SU-DHL-6 (cell line): ENCODE measurements at regions not wholly inside any gene's neighbourhood (a gene's known extent, or its start where the extent isn't known, plus 50 kb on each side); places are given as distances from the start of the nearest gene placed in this dataset.

ENCODE experiments used
- H2AFZ ChIP-seq: fragments of 200-600 bp; sonication (generic); 2 replicates; pipeline ENCODE4 v1.6.1; 2014; ENCODE audit warnings: low read depth, mild to moderate bottlenecking, moderate library complexity, mixed read lengths, antibody characterized with exemption, low read length; ENCODE audit not compliant: severe bottlenecking
- H3F3A ChIP-seq: fragments of 200-600 bp; shearing (Covaris generic); 2 replicates; pipeline ENCODE4 v1.6.0; 2016; ENCODE audit warnings: antibody characterized with exemption, mild to moderate bottlenecking; ENCODE audit not compliant: insufficient read depth
- H3K27ac ChIP-seq: fragments of 200-600 bp; sonication (generic); 2 replicates; pipeline ENCODE4 v1.5.1; 2016; ENCODE audit warnings: low read depth, mild to moderate bottlenecking, low read length, moderate library complexity, mixed read lengths
- H3K27me3 ChIP-seq: fragments of 200-600 bp; sonication (generic), shearing (Covaris generic); 2 replicates; pipeline ENCODE4 v1.6.0; 2014; ENCODE audit warnings: mild to moderate bottlenecking, low read length
- H3K36me3 ChIP-seq: fragments of 200-600 bp; sonication (generic); 2 replicates; pipeline ENCODE4 v1.6.1; 2014; ENCODE audit warnings: mild to moderate bottlenecking, low read length, mixed read lengths
- H3K4me2 ChIP-seq: fragments of 300-600, 200-600 bp; shearing (Covaris generic), sonication (generic); 2 replicates; pipeline ENCODE4 v1.6.0; 2014; ENCODE audit warnings: low read length, low read depth, mild to moderate bottlenecking; ENCODE audit not compliant: poor library complexity, severe bottlenecking
- H3K4me3 ChIP-seq: fragments of 200-600 bp; sonication (generic); 2 replicates; pipeline ENCODE4 v1.5.1; 2014; ENCODE audit warnings: antibody characterized with exemption, low read length, mild to moderate bottlenecking, mixed read lengths; ENCODE audit not compliant: insufficient read depth, poor library complexity, severe bottlenecking
- H3K79me2 ChIP-seq: fragments of 200-600 bp; sonication (generic); 2 replicates; pipeline ENCODE4 v1.6.1; 2014; ENCODE audit warnings: mild to moderate bottlenecking, low read length, moderate library complexity; ENCODE audit not compliant: insufficient read depth
- H3K9ac ChIP-seq: fragments of 200-600 bp; sonication (generic); 2 replicates; pipeline ENCODE4 v1.7.0; 2014; ENCODE audit warnings: mild to moderate bottlenecking, low read length
- H3K9me2 ChIP-seq: fragments of 200-600 bp; sonication (generic); replicated peaks from 2 replicates; pipeline ENCODE4 v1.6.1; 2014; ENCODE audit warnings: low read length; ENCODE audit not compliant: insufficient read depth
- H3K9me3 ChIP-seq: fragments of 200-600 bp; sonication (generic); 2 replicates; pipeline ENCODE4 v1.6.1; 2014; ENCODE audit warnings: low read length, mixed read lengths; ENCODE audit not compliant: insufficient read depth
- H4K20me1 ChIP-seq: fragments of 200-600 bp; sonication (generic); 2 replicates; pipeline ENCODE4 v1.6.1; 2014; ENCODE audit warnings: low read depth, mild to moderate bottlenecking, antibody characterized with exemption, low read length, moderate library complexity, mixed read lengths
- EZH2phosphoT487 ChIP-seq: fragments of 200-600 bp; sonication (generic), shearing (Covaris generic); conservative IDR thresholded peaks from 2 replicates; pipeline ENCODE4 v1.6.1; 2018; ENCODE audit warnings: mild to moderate bottlenecking, antibody characterized with exemption, low read length, moderate library complexity, mixed read lengths
- TF ChIP-seq, protein P1 (sequence below): fragments of 200-600 bp; sonication (generic); IDR thresholded peaks from one replicate; pipeline ENCODE4 v1.5.1; 2017; ENCODE audit warnings: antibody characterized with exemption, mild to moderate bottlenecking, low read length, moderate library complexity; ENCODE audit not compliant: insufficient read depth, poor library complexity, severe bottlenecking

DNA sequence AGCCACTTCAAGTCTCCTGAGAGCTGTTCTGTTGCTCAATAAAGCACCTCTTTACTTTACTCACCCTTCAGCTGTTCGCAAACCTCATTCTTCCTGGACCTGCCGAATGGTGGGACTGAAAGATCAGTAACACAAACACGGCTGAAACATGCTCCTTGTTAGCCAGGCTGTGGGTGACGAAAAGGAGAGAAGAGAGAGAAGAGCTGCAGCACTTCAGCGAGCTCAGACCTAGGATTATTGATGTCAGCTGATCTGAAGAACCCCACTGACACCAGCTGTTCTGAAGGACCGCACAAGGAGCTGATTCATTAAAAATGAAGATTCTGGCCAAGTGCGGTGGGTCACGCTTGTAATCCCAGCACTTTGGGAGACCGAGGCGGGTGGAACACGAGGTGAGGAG, 2020.0 kb upstream of the ADGRL3 start:
- TF ChIP-seq, protein P1, sequence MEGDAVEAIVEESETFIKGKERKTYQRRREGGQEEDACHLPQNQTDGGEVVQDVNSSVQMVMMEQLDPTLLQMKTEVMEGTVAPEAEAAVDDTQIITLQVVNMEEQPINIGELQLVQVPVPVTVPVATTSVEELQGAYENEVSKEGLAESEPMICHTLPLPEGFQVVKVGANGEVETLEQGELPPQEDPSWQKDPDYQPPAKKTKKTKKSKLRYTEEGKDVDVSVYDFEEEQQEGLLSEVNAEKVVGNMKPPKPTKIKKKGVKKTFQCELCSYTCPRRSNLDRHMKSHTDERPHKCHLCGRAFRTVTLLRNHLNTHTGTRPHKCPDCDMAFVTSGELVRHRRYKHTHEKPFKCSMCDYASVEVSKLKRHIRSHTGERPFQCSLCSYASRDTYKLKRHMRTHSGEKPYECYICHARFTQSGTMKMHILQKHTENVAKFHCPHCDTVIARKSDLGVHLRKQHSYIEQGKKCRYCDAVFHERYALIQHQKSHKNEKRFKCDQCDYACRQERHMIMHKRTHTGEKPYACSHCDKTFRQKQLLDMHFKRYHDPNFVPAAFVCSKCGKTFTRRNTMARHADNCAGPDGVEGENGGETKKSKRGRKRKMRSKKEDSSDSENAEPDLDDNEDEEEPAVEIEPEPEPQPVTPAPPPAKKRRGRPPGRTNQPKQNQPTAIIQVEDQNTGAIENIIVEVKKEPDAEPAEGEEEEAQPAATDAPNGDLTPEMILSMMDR, result no peak
- no peak for TF ChIP-seq EZH2phosphoT487

DNA sequence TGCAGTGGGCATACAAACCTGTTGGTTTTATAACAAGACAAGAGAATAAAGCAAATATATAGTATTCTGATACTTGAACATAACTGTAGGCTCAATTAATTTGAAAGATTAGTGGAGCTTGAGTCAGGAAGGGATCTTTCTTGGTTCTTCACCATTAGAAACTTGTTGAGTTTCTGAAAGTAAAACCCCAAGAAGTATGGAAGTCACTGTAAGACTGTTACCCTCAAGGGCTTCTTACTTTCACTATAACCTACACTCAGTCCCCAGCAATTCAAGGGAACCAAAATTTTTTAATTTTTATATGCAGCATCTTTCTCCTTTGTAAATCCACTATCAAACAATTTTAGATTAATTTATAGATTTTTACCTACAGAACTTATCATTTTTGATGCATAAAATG, 2019.2 kb upstream of the ADGRL3 start:
- H3K36me3 ChIP-seq, result no peaks in the 10 kb centered on the region
- no peak overlapping the region for H3K27ac ChIP-seq
- no peaks in the 10 kb centered on the region for H3K9me3 ChIP-seq
- no peak overlapping the region for H3K4me2 ChIP-seq
- TF ChIP-seq, protein P1, result no peak
- no peak for TF ChIP-seq EZH2phosphoT487
- no peak overlapping the region for H2AFZ ChIP-seq
- no peaks in the 10 kb centered on the region for H3K27me3 ChIP-seq
- H3K9ac ChIP-seq, result no peak overlapping the region
- H3K4me3 ChIP-seq, result no peak overlapping the region
- H3K79me2 ChIP-seq, result no peaks in the 10 kb centered on the region
- no peaks in the 10 kb centered on the region for H4K20me1 ChIP-seq
- no peaks in the 10 kb centered on the region for H3K9me2 ChIP-seq
- no peaks in the 10 kb centered on the region for H3F3A ChIP-seq

More for the DNA sequence above, 2020.0 kb upstream of the ADGRL3 start:
- Histone ChIP-seq H3K9ac (no peak overlapping the region), H3K27me3 (no peaks in the 10 kb centered on the region), H3K36me3 (no peaks in the 10 kb centered on the region), H3K27ac (no peak overlapping the region), H3K9me2 (no peaks in the 10 kb centered on the region), H3K9me3 (no peaks in the 10 kb centered on the region), H3K4me2 (no peak overlapping the region), H4K20me1 (no peaks in the 10 kb centered on the region), H3K4me3 (no peak overlapping the region), H2AFZ (no peak overlapping the region), H3K79me2 (no peaks in the 10 kb centered on the region), H3F3A (no peaks in the 10 kb centered on the region)

DNA sequence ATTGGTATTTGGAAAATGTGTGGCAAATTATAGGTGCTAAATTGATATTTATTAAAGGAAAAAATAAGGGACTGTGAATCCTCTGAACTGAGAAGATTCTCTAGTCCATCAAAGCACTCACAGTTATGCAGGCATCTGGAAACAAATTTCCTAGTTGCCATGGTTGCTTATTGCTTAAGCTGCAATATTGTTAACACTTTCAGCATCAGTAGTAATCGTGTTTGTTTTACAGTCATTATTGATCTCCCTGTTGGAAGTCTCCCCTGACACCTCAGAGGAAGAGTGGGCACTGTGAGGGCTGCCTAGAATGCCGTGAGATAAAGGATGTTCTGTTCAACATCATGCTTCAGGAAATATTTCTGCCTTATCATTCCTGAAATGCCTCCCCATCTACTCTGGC, 2004.3 kb upstream of the ADGRL3 start:
- no peak overlapping the region for H3K4me2 ChIP-seq
- no peaks in the 10 kb centered on the region for H4K20me1 ChIP-seq
- TF ChIP-seq EZH2phosphoT487, result no peak
- TF ChIP-seq, protein P1, result no peak
- H3K9me2 ChIP-seq, result no peaks in the 10 kb centered on the region
- no peaks in the 10 kb centered on the region for H3K9me3 ChIP-seq
- no peaks in the 10 kb centered on the region for H3K27me3 ChIP-seq
- no peak overlapping the region for H3K4me3 ChIP-seq
- H3F3A ChIP-seq, result no peaks in the 10 kb centered on the region
- H3K27ac ChIP-seq, result no peak overlapping the region
- H3K79me2 ChIP-seq, result no peaks in the 10 kb centered on the region
- no peaks in the 10 kb centered on the region for H3K36me3 ChIP-seq
- H2AFZ ChIP-seq, result no peak overlapping the region
- H3K9ac ChIP-seq, result no peak overlapping the region

DNA sequence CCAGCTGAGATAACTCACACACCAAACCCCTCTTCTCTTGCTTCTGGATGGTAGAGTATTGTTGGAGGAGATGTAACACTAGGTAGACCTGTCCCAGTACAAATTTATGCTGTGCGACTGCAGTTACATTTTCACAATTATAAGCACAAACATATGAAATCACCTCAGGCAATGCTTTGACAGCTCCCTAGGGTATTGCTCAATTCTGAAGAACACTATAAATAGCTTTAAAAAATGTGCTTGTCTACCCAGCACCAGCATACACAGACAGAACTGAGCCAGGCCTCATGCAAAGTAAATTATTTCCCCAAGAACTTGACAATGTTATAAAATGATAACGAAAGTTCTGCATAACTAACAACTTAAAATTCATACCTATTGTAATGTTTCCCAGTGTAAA, 1999.1 kb upstream of the ADGRL3 start:
- Histone ChIP-seq H3K36me3 (no peaks in the 10 kb centered on the region), H3K27ac (no peak overlapping the region), H2AFZ (no peak overlapping the region), H3K9me3 (no peaks in the 10 kb centered on the region), H3K4me3 (no peak overlapping the region), H3K4me2 (no peak overlapping the region), H4K20me1 (no peaks in the 10 kb centered on the region), H3F3A (no peaks in the 10 kb centered on the region), H3K9me2 (no peaks in the 10 kb centered on the region), H3K9ac (no peak overlapping the region), H3K27me3 (no peaks in the 10 kb centered on the region), H3K79me2 (no peaks in the 10 kb centered on the region)
- TF ChIP-seq, protein P1, result no peak
- no peak for TF ChIP-seq EZH2phosphoT487
